HEK293T (cell line): ENCODE measurements at regions not wholly inside any gene's neighbourhood (a gene's known extent, or its start where the extent isn't known, plus 50 kb on each side); places are given as distances from the start of the nearest gene placed in this dataset.
"Not testable (repeated sequence)": the region's sequence is repeated elsewhere in the genome, so short reads cannot be mapped to it uniquely, and the experiment has no call there.

Source experiments
- CTCF ChIA-PET: fragments of 350-600 bp; formaldehyde crosslinking; extraction: SDS; loops from one replicate; lab custom pipeline; 2021; ENCODE audit warnings: antibody characterized with exemption, inconsistent platforms; lab: Yijun Ruan, JAX
- POLR2A ChIA-PET: fragments of 350-600 bp; formaldehyde crosslinking; extraction: SDS; loops from one replicate; lab custom pipeline; 2020; ENCODE audit warnings: antibody characterized with exemption, inconsistent platforms; lab: Yijun Ruan, JAX
- DNase-seq: peaks from one replicate; pipeline ENCODE4 v3.0.0; 2012; ENCODE audit warnings: mixed read lengths; ENCODE audit errors: extremely low spot score
- ARNT ChIP-seq: fragments of 450-650 bp; IDR thresholded peaks from 2 replicates; pipeline ENCODE4 v1.6.1; 2017; ENCODE audit warnings: mild to moderate bottlenecking
- BHLHE40 ChIP-seq: fragments of 450-650 bp; IDR thresholded peaks from 2 replicates; pipeline ENCODE4 v1.6.1; 2016; ENCODE audit warnings: mild to moderate bottlenecking, moderate library complexity, borderline replicate concordance
- CTBP1 ChIP-seq: fragments of 450-650 bp; IDR thresholded peaks from 2 replicates; pipeline ENCODE4 v1.6.1; 2016; ENCODE audit warnings: borderline replicate concordance
- ELF4 ChIP-seq: fragments of 450-650 bp; IDR thresholded peaks from 2 replicates; pipeline ENCODE4 v1.6.1; 2017; ENCODE audit warnings: antibody characterized with exemption
- FOXA1 ChIP-seq: fragments of 450-650 bp; IDR thresholded peaks from 2 replicates; pipeline ENCODE4 v1.6.1; 2016; ENCODE audit warnings: mild to moderate bottlenecking
- FOXK2 ChIP-seq: fragments of 450-650 bp; IDR thresholded peaks from 2 replicates; pipeline ENCODE4 v1.6.1; 2016; ENCODE audit warnings: mild to moderate bottlenecking
- FOXM1 ChIP-seq: fragments of 450-650 bp; IDR thresholded peaks from 2 replicates; pipeline ENCODE4 v1.6.1; 2017; ENCODE audit warnings: mild to moderate bottlenecking, borderline replicate concordance
- HDGF ChIP-seq: fragments of 450-650 bp; IDR thresholded peaks from 2 replicates; pipeline ENCODE4 v1.6.1; 2017; ENCODE audit warnings: antibody characterized with exemption, borderline replicate concordance
- L3MBTL2 ChIP-seq: fragments of 450-650 bp; conservative IDR thresholded peaks from 2 replicates; pipeline ENCODE4 v1.6.1; 2016; ENCODE audit warnings: mild to moderate bottlenecking
- LEF1 ChIP-seq: fragments of 450-650 bp; IDR thresholded peaks from 2 replicates; pipeline ENCODE4 v1.6.1; 2017; ENCODE audit warnings: mild to moderate bottlenecking, borderline replicate concordance
- NFRKB ChIP-seq: fragments of 450-650 bp; IDR thresholded peaks from 2 replicates; pipeline ENCODE4 v1.6.1; 2016; ENCODE audit warnings: mild to moderate bottlenecking, moderate library complexity
- SP1 ChIP-seq: fragments of 450-650 bp; IDR thresholded peaks from 2 replicates; pipeline ENCODE4 v1.6.1; 2017
- SUZ12 ChIP-seq: fragments of 450-650 bp; IDR thresholded peaks from 2 replicates; pipeline ENCODE4 v1.6.1; 2016; ENCODE audit warnings: mild to moderate bottlenecking
- TARDBP ChIP-seq: fragments of 450-650 bp; IDR thresholded peaks from 2 replicates; pipeline ENCODE4 v1.6.1; 2016
- ZNF384 ChIP-seq: fragments of 450-650 bp; IDR thresholded peaks from 2 replicates; pipeline ENCODE4 v1.6.1; 2016
- TF ChIP-seq, protein P1 (sequence below): fragments of 450-650 bp; IDR thresholded peaks from 2 replicates; pipeline ENCODE4 v1.6.1; 2016

GRCh38 chr4:77236806-77237205 lies 79.8 kb downstream of the CCNG2 start:
- CTCF ChIA-PET, result interaction anchor here (1.0 kb wide), 1 partner anchor 72 kb away, joined by 3 read pairs; no protein-coding TSS in a partner anchor
- TF ChIP-seq ARNT (no peak), TARDBP (no peak), BHLHE40 (no peak), FOXK2 (no peak), SP1 (no peak), CTBP1 (no peak), LEF1 (no peak), ELF4 (no peak), NFRKB (no peak), ZNF384 (no peak), HDGF (no peak), L3MBTL2 (no peak)
- TF ChIP-seq, protein P1, sequence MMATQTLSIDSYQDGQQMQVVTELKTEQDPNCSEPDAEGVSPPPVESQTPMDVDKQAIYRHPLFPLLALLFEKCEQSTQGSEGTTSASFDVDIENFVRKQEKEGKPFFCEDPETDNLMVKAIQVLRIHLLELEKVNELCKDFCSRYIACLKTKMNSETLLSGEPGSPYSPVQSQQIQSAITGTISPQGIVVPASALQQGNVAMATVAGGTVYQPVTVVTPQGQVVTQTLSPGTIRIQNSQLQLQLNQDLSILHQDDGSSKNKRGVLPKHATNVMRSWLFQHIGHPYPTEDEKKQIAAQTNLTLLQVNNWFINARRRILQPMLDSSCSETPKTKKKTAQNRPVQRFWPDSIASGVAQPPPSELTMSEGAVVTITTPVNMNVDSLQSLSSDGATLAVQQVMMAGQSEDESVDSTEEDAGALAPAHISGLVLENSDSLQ, result no peak
- POLR2A ChIA-PET, result no interaction called here
- no peak for DNase-seq

GRCh38 chr4:77240469-77241066 lies 83.6 kb downstream of the CCNG2 start:
- peak; percentile 86 for DNase-seq
- POLR2A ChIA-PET, result no interaction called here
- CTCF ChIA-PET, result interaction anchor here (0.6 to 2.9 kb wide), 9 partner anchors 54 to 1373 kb away, joined by 3 to 12 read pairs (median 4); no protein-coding TSS in a partner anchor

GRCh38 chr4:77248805-77249204 lies 91.8 kb downstream of the CCNG2 start:
- CTCF ChIA-PET, result no interaction called here
- POLR2A ChIA-PET, result no interaction called here
- TF ChIP-seq FOXA1 (no peak), LEF1 (no peak), NFRKB (no peak), FOXK2 (no peak), CTBP1 (no peak), BHLHE40 (no peak), FOXM1 (no peak), ZNF384 (no peak), HDGF (no peak), ARNT (no peak), SUZ12 (no peak), TARDBP (no peak), SP1 (no peak), L3MBTL2 (no peak), ELF4 (no peak)
- TF ChIP-seq, protein P1, result no peak
- no peak for DNase-seq

More at GRCh38 chr4:77240469-77241066, 83.6 kb downstream of the CCNG2 start:
- no peak for TF ChIP-seq ELF4

DNA sequence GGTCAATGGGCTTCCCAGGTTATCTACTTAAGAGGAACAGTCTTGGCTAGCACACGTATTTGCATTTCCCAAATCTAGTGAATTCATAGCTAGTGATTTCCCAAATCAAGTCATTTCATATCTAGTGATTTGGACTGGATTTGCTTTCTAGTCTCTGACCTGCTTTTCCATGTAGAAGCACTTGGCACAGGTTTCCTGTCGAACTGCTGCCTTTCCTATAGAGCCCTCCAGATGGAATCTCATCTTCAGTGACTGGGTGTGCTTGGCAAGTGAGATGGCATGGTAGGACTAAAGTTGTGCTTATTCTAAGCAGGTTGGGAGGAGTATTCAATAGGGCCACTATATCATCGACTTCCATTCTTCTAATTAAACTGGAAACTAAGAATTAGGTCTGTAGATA lies 94.7 kb downstream of the CCNG2 start:
- ChIA-PET CTCF (no interaction called here), POLR2A (no interaction called here)
- TF ChIP-seq FOXM1 (no peak), FOXA1 (no peak), ELF4 (no peak), NFRKB (no peak), TARDBP (no peak), ARNT (no peak), HDGF (no peak), SUZ12 (no peak), LEF1 (no peak), ZNF384 (no peak), SP1 (no peak), BHLHE40 (no peak), L3MBTL2 (no peak)
- TF ChIP-seq, protein P1, result no peak
- no peak for DNase-seq

GRCh38 chr4:77263247-77263646 lies 106.2 kb downstream of the CCNG2 start:
- no peak for TF ChIP-seq ELF4
- no peak for TF ChIP-seq CTBP1
- TF ChIP-seq L3MBTL2, result no peak
- no peak for TF ChIP-seq TARDBP
- TF ChIP-seq BHLHE40, result no peak
- no peak for TF ChIP-seq SUZ12
- no peak for TF ChIP-seq ZNF384
- TF ChIP-seq HDGF, result no peak
- TF ChIP-seq FOXM1, result no peak
- TF ChIP-seq, protein P1, result no peak
- no peak for TF ChIP-seq FOXA1
- TF ChIP-seq LEF1, result no peak
- TF ChIP-seq ARNT, result no peak
- no peak for TF ChIP-seq FOXK2
- POLR2A ChIA-PET, result no interaction called here

GRCh38 chr4:77263976-77264375 lies 107.0 kb downstream of the CCNG2 start:
- DNase-seq, POLR2A ChIA-PET, CTCF ChIA-PET: not testable (repeated sequence)

More at GRCh38 chr4:77263247-77263646, 106.2 kb downstream of the CCNG2 start:
- DNase-seq, result no peak
- CTCF ChIA-PET, result no interaction called here
